ENCODE measurements at regions not wholly inside any gene's neighbourhood (a gene's known extent, or its start where the extent isn't known, plus 50 kb on each side); places are given as distances from the start of the nearest gene placed in this dataset.

DNA sequence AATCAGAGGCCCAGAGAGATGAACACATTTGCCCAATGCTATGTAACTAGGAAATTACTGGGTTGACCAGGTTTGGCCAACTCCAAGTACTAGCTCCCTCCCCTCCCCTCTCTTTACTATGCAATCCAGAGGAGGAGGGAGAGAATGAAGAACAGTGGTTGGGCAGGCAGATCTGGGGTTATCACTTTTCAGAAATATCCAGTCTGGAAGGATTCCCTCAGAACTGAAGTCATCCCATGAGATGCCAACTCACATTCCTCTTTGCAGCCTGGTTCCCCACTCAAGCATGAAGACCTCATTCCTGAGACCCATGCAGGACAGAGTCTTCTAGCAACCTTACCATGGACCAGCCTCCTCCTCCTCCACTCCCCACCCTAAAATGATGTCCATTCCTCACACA, 201.1 kb downstream of the TLE3 start:
- TF ChIP-seq, protein P1, sequence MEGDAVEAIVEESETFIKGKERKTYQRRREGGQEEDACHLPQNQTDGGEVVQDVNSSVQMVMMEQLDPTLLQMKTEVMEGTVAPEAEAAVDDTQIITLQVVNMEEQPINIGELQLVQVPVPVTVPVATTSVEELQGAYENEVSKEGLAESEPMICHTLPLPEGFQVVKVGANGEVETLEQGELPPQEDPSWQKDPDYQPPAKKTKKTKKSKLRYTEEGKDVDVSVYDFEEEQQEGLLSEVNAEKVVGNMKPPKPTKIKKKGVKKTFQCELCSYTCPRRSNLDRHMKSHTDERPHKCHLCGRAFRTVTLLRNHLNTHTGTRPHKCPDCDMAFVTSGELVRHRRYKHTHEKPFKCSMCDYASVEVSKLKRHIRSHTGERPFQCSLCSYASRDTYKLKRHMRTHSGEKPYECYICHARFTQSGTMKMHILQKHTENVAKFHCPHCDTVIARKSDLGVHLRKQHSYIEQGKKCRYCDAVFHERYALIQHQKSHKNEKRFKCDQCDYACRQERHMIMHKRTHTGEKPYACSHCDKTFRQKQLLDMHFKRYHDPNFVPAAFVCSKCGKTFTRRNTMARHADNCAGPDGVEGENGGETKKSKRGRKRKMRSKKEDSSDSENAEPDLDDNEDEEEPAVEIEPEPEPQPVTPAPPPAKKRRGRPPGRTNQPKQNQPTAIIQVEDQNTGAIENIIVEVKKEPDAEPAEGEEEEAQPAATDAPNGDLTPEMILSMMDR (IDR thresholded peaks at IDR 0.05) = no peak
- TF ChIP-seq GATA3 (IDR thresholded peaks at IDR 0.05; ENCODE audit: borderline replicate concordance) (no peak), HMGXB4 (CRISPR knock-in tag; IDR thresholded peaks at IDR 0.05; ENCODE audit: borderline replicate concordance) (no peak), EP300 (IDR thresholded peaks at IDR 0.05) (no peak), RAD21 (conservative IDR thresholded peaks at IDR 0.05 in 1 of 2, IDR thresholded peaks at IDR 0.05 in 1 of 2) (no peak), NR3C1 (IDR thresholded peaks at IDR 0.05) (no peak), MAZ (IDR thresholded peaks at IDR 0.05; ENCODE audit: borderline replicate concordance, low read depth, low read length) (no peak), EHMT2 (IDR thresholded peaks at IDR 0.05; ENCODE audit: low read depth) (no peak), POLR2A (IDR thresholded peaks at IDR 0.05; ENCODE audit: low read length) (no peak), CHD2 (IDR thresholded peaks at IDR 0.05; ENCODE audit: low read length, partially characterized antibody) (no peak)
- TF ChIP-seq, protein P2, sequence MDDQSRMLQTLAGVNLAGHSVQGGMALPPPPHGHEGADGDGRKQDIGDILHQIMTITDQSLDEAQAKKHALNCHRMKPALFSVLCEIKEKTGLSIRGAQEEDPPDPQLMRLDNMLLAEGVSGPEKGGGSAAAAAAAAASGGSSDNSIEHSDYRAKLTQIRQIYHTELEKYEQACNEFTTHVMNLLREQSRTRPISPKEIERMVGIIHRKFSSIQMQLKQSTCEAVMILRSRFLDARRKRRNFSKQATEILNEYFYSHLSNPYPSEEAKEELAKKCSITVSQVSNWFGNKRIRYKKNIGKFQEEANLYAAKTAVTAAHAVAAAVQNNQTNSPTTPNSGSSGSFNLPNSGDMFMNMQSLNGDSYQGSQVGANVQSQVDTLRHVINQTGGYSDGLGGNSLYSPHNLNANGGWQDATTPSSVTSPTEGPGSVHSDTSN (IDR thresholded peaks at IDR 0.05) = no peak
